Tibial nerve (tissue), 4 donors: ENCODE measurements at regions not wholly inside any gene's neighbourhood (a gene's known extent, or its start where the extent isn't known, plus 50 kb on each side); places are given as distances from the start of the nearest gene placed in this dataset.

Experiments
- EP300 ChIP-seq, 2 donors: sonication (generic); formaldehyde crosslinking; IDR thresholded peaks; one replicate each; pipeline ENCODE4 v1.6.1; 2017; ENCODE audit warnings: antibody characterized with exemption in 2 of 2, mild to moderate bottlenecking in 1 of 2
- POLR2A ChIP-seq, 2 donors: fragments of 450-650 bp; IDR thresholded peaks; one replicate each; pipeline ENCODE4 v1.6.1; 2017; ENCODE audit warnings: antibody characterized with exemption in 2 of 2, mild to moderate bottlenecking in 2 of 2, moderate library complexity in 2 of 2
- TF ChIP-seq, protein P1 (sequence below), 5 experiments: fragments of 200-600 bp in 3 of 5; fragments of 450-650 bp in 2 of 5; sonication (generic) in 3 of 5; IDR thresholded peaks; one replicate each; pipeline ENCODE4 v1.5.1; 2016 to 2019; ENCODE audit warnings: antibody characterized with exemption in 5 of 5, mild to moderate bottlenecking in 3 of 5, moderate library complexity in 2 of 5

DNA sequence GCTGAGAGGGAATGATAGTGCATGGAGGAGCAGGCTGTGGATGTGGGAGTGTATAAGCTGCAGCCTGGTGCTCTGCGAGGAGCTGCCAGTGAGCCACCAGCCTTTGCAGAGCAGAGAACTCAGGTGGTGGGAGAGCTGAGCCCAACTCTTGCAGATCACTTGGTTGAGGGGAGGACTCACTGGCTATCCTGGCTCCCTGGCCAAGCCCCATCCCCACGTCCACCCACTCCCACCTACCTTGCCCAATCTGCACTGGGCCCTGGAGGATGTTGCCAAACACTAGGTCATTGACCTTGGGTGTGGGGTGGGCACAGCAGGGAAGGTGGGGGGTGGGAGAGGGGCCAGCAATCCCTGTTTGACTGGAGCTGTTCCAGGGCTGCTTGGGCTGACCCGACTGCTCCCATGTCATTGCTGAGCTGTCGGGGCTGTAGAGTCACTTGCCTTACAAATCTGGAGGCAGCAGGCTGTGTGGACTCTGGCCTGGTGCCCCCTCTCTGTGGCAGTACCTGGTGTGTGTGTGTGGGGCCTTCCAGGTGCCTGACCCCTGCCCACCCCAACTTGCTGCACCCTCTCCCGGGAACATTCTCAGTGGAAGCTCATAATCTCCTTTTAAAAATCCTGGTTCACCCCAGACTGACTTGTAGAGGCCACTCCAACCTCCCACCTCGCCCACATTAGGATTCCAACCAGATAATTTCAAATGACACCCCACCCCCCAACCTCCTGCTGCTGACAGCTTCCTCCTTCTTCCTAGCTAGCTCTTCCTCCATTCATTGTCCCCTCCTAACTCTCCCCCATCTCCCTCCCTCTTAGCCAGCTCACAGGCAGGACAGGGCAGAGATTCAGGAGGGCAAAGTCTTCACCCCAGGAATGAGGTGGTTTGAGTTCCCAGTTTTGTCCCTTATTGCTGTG is 162.3 kb downstream of the MRPL14 start:
- TF ChIP-seq, protein P1, sequence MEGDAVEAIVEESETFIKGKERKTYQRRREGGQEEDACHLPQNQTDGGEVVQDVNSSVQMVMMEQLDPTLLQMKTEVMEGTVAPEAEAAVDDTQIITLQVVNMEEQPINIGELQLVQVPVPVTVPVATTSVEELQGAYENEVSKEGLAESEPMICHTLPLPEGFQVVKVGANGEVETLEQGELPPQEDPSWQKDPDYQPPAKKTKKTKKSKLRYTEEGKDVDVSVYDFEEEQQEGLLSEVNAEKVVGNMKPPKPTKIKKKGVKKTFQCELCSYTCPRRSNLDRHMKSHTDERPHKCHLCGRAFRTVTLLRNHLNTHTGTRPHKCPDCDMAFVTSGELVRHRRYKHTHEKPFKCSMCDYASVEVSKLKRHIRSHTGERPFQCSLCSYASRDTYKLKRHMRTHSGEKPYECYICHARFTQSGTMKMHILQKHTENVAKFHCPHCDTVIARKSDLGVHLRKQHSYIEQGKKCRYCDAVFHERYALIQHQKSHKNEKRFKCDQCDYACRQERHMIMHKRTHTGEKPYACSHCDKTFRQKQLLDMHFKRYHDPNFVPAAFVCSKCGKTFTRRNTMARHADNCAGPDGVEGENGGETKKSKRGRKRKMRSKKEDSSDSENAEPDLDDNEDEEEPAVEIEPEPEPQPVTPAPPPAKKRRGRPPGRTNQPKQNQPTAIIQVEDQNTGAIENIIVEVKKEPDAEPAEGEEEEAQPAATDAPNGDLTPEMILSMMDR (IDR thresholded peaks at IDR 0.05) = no peak
- TF ChIP-seq POLR2A (IDR thresholded peaks at IDR 0.05) (no peak), EP300 (IDR thresholded peaks at IDR 0.05) (no peak)
